Karpas-422 (cell line): ENCODE measurements at regions not wholly inside any gene's neighbourhood (a gene's known extent, or its start where the extent isn't known, plus 50 kb on each side); places are given as distances from the start of the nearest gene placed in this dataset.

ENCODE experiments used
- DNase-seq: peaks from one replicate; pipeline ENCODE4 v3.0.0-alpha.2; 2015
- H2AFZ ChIP-seq: fragments of 200-600 bp; sonication (generic); 2 replicates; pipeline ENCODE4 v1.6.1; 2014; ENCODE audit warnings: antibody characterized with exemption, low read length, mixed read lengths
- H3K27ac ChIP-seq: fragments of 200-600 bp; sonication (generic); 2 replicates; pipeline ENCODE4 v1.5.1; 2014; ENCODE audit warnings: mild to moderate bottlenecking, low read length, moderate library complexity
- H3K27me3 ChIP-seq: fragments of 200-600 bp; sonication (generic); 2 replicates; pipeline ENCODE4 v1.6.1; 2014; ENCODE audit warnings: low read length, mixed read lengths
- H3K36me3 ChIP-seq: fragments of 200-600 bp; sonication (generic); 2 replicates; pipeline ENCODE4 v1.6.1; 2014; ENCODE audit warnings: low read length, mixed read lengths; ENCODE audit not compliant: insufficient read depth
- H3K4me1 ChIP-seq: fragments of 200-600 bp; sonication (generic); 2 replicates; pipeline ENCODE4 v1.6.1; 2014; ENCODE audit warnings: mild to moderate bottlenecking, low read length, mixed read lengths
- H3K4me2 ChIP-seq: fragments of 200-600 bp; sonication (generic); 2 replicates; pipeline ENCODE4 v1.6.1; 2014; ENCODE audit warnings: low read length, low read depth, mild to moderate bottlenecking; ENCODE audit not compliant: poor library complexity, severe bottlenecking
- H3K4me3 ChIP-seq: fragments of 200-600 bp; sonication (generic); 2 replicates; pipeline ENCODE4 v1.5.1; 2014; ENCODE audit warnings: mild to moderate bottlenecking, antibody characterized with exemption, low read length, mixed read lengths
- H3K79me2 ChIP-seq: fragments of 200-600 bp; sonication (generic); 2 replicates; pipeline ENCODE4 v1.6.1; 2014; ENCODE audit warnings: mild to moderate bottlenecking, low read length, mixed read lengths
- H3K9ac ChIP-seq: fragments of 200-600 bp; sonication (generic); 2 replicates; pipeline ENCODE4 v1.6.0; 2014; ENCODE audit warnings: low read length
- H3K9me2 ChIP-seq: fragments of 200-600 bp; sonication (generic), shearing (Covaris generic); replicated peaks from 2 replicates; pipeline ENCODE4 v1.6.0; 2014; ENCODE audit warnings: mild to moderate bottlenecking, low read length, moderate library complexity; ENCODE audit not compliant: insufficient read depth
- H3K9me3 ChIP-seq: fragments of 300-700, 200-600 bp; sonication (generic); 2 replicates; pipeline ENCODE4 v1.6.1; 2014; ENCODE audit warnings: low read length, mixed read lengths
- H4K20me1 ChIP-seq: fragments of 200-600 bp; sonication (generic); 2 replicates; pipeline ENCODE4 v1.6.1; 2014; ENCODE audit warnings: mild to moderate bottlenecking, antibody characterized with exemption, low read length, low read depth; ENCODE audit not compliant: insufficient read depth

DNA sequence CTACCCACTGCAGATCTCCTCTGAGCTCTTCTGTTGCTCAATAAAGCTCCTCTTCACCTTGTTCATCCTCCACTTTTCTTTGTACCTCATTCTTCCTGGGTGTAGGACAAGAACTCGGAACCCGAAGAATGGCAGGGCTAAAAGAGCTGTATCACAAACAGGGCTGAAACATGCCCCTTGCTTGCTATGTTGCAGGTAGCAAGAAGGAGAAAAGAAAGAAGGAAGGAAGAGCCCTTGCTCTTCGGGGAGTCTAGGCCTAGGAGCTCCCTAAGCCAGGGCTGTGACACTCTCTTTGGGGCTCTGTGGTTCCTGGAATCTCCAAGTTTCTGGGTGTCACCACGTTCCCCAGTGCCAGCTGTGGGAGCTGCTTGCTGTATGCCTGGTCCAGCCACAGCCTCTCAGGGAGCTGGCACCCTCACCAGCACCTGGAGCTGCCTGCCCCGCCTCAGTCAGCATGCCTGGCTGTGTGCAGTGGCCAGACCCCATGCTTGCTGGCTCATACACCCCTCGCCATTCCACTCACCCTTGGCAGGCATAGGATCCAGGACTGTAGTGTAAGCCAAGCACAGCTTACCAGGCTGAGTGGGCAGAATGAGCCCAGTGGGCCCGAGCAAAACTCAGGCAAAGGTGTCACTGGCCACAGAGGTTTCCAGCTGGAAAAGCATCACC lies 274.8 kb upstream of the ADRA1B start:
- no peaks in the 10 kb centered on the region for H3K9me2 ChIP-seq
- no peak overlapping the region for H3K4me2 ChIP-seq
- no peaks in the 10 kb centered on the region for H4K20me1 ChIP-seq
- no peaks in the 10 kb centered on the region for H3K4me1 ChIP-seq
- H2AFZ ChIP-seq, result no peak overlapping the region
- no peaks in the 10 kb centered on the region for H3K27me3 ChIP-seq
- H3K79me2 ChIP-seq, result no peaks in the 10 kb centered on the region
- no peak overlapping the region for H3K27ac ChIP-seq
- H3K4me3 ChIP-seq, result no peak overlapping the region
- DNase-seq, result no peak
- H3K36me3 ChIP-seq, result no peaks in the 10 kb centered on the region
- H3K9me3 ChIP-seq, result no peaks in the 10 kb centered on the region
- no peak overlapping the region for H3K9ac ChIP-seq

DNA sequence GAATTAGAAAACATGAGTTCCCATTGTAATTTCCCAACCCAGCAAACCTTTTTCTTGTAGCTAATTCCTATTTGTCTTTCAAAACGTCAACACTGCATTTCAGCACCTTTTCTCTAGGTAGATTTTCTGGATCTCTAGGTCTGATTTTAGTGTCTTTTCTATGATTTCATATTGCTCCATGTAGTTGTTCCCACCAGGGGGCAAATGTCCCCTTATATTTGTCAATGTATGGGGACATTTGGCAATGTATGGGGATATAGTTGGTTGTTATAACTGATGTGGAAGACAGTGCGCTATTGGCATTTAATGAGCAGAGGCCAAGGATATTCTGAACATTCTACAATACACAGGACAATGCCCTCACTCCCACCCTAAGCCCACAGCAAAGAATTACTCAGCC lies 273.9 kb upstream of the ADRA1B start:
- Histone ChIP-seq H2AFZ (no peak overlapping the region), H3K9me3 (no peaks in the 10 kb centered on the region), H3K36me3 (no peaks in the 10 kb centered on the region), H3K9ac (no peak overlapping the region), H3K4me3 (no peak overlapping the region), H3K4me1 (no peaks in the 10 kb centered on the region), H3K27me3 (no peaks in the 10 kb centered on the region), H3K9me2 (no peaks in the 10 kb centered on the region), H3K4me2 (no peak overlapping the region), H4K20me1 (no peaks in the 10 kb centered on the region), H3K79me2 (no peaks in the 10 kb centered on the region), H3K27ac (no peak overlapping the region)
- peak; percentile 42 for DNase-seq

DNA sequence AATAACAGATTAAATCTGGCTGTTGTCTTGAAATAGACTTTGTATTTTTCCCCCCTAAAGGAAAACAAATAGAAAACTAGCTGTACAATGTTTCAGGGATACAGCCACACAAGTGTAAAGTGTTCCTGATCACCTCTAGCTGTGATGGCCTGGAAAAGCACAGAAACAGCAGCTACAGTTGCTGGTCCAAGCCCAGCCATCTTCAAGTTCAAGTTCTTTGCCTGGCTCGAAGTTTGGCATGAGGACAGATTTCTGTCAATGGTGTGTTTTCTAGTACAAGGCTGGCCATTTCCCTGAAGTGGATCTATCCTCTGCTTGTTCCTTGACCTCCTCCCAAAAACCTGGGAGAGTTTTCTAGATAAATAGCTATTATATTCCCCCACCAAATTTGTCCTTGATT lies 272.2 kb upstream of the ADRA1B start:
- Histone ChIP-seq H3K79me2 (no peaks in the 10 kb centered on the region), H3K4me2 (no peak overlapping the region), H4K20me1 (no peaks in the 10 kb centered on the region), H3K4me3 (no peak overlapping the region), H3K9me2 (no peaks in the 10 kb centered on the region), H2AFZ (no peak overlapping the region), H3K27ac (no peak overlapping the region), H3K9me3 (no peaks in the 10 kb centered on the region), H3K4me1 (no peaks in the 10 kb centered on the region), H3K9ac (no peak overlapping the region), H3K36me3 (no peaks in the 10 kb centered on the region), H3K27me3 (no peaks in the 10 kb centered on the region)
- DNase-seq, result no peak

DNA sequence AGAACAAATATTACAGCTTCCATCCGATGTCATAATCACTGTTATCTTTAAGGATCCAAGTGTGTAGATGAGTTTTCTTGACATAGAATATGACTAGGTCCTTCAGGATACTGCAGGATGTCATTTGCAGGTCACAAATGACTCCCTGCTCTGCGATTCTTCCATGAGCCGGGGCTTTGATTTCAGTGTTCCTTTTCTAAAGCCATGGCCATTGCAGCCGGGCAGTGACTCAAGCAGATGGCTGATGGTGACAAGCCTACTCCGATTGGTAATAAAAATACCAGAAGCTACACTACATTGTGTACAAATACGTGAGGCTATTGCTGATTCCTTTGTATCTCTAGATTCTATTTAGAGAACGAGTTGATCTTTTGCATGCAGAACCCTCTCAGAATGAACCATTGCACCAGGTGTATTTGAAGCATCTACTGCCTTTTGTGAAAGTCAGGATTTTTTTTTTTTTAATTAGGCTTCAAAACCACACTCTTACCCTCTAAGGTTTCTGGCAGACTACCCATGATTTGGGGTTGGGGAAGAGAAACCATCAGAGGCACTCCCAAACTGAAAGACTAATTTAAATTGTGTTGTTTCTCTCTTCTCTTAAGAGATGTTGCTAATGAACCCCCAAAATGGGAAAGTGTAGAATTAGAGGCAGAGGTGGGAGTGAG lies 271.0 kb upstream of the ADRA1B start:
- Histone ChIP-seq H3K36me3 (no peaks in the 10 kb centered on the region), H4K20me1 (no peaks in the 10 kb centered on the region), H3K4me3 (no peak overlapping the region), H3K9me3 (no peaks in the 10 kb centered on the region), H3K27me3 (no peaks in the 10 kb centered on the region), H3K27ac (no peak overlapping the region), H3K4me1 (no peaks in the 10 kb centered on the region), H3K9me2 (no peaks in the 10 kb centered on the region), H3K79me2 (no peaks in the 10 kb centered on the region), H2AFZ (no peak overlapping the region), H3K4me2 (no peak overlapping the region), H3K9ac (no peak overlapping the region)
- no peak for DNase-seq

DNA sequence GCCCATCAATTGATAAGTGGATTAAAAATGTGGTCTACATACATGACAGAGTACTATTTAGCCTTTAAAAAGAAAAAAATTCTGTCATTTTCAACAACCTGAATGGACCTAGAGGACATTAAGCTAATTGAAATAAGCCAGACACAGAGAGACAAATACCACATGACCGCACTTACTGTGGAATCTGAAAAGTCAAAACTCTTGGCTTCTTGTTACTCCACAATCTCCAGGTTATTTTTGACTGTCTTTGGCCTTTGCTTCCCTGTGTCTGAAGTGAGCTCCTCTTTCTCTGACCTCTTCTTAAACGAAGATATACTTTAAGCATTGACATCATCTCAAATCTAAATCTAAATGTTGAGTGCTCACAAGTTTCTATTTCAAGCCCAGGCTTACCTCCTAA lies 265.5 kb upstream of the ADRA1B start:
- H3K4me2 ChIP-seq, result no peak overlapping the region
- no peaks in the 10 kb centered on the region for H3K27me3 ChIP-seq
- H3K9me3 ChIP-seq, result no peaks in the 10 kb centered on the region
- H3K36me3 ChIP-seq, result no peaks in the 10 kb centered on the region
- no peak overlapping the region for H3K4me3 ChIP-seq
- no peaks in the 10 kb centered on the region for H3K4me1 ChIP-seq
- H3K79me2 ChIP-seq, result no peaks in the 10 kb centered on the region
- no peaks in the 10 kb centered on the region for H4K20me1 ChIP-seq
- H2AFZ ChIP-seq, result no peak overlapping the region
- no peak overlapping the region for H3K9ac ChIP-seq
- DNase-seq, result no peak
- no peaks in the 10 kb centered on the region for H3K9me2 ChIP-seq
- H3K27ac ChIP-seq, result no peak overlapping the region

DNA sequence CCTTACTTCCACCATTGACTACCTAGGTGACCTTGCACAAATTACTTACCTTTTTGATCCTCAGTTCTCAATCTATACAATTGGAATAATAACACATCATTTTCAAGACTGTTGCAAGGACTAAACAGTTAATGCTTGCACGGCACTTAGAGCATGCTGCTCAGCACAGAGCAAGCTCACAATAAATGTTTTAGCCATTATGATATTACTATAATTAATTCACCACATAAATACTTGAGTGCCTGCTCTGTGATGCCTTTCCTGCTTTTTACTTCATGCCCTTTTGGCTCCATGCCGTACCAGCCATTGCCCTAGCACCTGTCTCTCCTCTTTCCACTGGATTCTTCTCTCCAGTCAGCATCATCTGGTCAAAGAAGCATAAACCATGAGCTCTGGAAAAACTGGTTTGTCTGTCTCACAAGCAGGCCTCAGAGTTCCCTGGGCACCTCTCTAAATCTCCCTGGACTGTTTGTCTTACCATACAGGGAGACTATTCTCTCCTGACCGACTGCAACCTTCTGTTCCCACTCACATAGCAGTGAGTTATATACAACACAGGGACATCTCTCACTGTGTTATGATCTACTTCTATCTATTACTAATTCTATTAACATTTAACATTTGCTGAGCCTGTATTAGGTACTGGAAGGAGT lies 260.4 kb upstream of the ADRA1B start:
- H3K4me2 ChIP-seq, result no peak overlapping the region
- no peaks in the 10 kb centered on the region for H4K20me1 ChIP-seq
- no peaks in the 10 kb centered on the region for H3K4me1 ChIP-seq
- H3K27me3 ChIP-seq, result no peaks in the 10 kb centered on the region
- H3K27ac ChIP-seq, result no peak overlapping the region
- no peaks in the 10 kb centered on the region for H3K9me3 ChIP-seq
- no peaks in the 10 kb centered on the region for H3K79me2 ChIP-seq
- no peak for DNase-seq
- no peak overlapping the region for H3K9ac ChIP-seq
- no peaks in the 10 kb centered on the region for H3K9me2 ChIP-seq
- H3K4me3 ChIP-seq, result no peak overlapping the region
- no peaks in the 10 kb centered on the region for H3K36me3 ChIP-seq
- H2AFZ ChIP-seq, result no peak overlapping the region

DNA sequence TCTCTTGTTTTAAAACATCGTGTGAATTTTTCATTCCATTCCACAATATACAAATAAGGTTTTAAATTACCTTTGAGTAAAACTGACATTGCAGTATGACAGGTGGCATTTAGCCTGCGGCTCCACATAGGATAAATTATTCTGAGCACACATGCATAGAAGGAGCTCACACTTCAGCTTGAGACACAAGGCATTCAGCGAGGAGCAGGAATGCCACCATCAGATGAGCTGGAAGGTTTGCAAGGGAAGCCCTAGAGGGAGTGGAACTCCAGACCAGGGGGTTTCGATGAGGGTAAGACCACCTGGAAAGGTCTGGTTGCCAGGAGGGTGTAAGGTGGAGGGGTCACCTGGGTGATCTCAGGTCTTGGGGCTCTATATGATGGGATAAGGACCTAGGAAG lies 259.0 kb upstream of the ADRA1B start:
- Histone ChIP-seq H3K79me2 (no peaks in the 10 kb centered on the region), H4K20me1 (no peaks in the 10 kb centered on the region), H3K36me3 (no peaks in the 10 kb centered on the region), H3K27ac (no peak overlapping the region), H3K9ac (no peak overlapping the region), H3K27me3 (no peaks in the 10 kb centered on the region), H3K9me3 (no peaks in the 10 kb centered on the region), H2AFZ (no peak overlapping the region), H3K4me3 (no peak overlapping the region), H3K4me2 (no peak overlapping the region), H3K4me1 (no peaks in the 10 kb centered on the region), H3K9me2 (no peaks in the 10 kb centered on the region)
- DNase-seq, result no peak

DNA sequence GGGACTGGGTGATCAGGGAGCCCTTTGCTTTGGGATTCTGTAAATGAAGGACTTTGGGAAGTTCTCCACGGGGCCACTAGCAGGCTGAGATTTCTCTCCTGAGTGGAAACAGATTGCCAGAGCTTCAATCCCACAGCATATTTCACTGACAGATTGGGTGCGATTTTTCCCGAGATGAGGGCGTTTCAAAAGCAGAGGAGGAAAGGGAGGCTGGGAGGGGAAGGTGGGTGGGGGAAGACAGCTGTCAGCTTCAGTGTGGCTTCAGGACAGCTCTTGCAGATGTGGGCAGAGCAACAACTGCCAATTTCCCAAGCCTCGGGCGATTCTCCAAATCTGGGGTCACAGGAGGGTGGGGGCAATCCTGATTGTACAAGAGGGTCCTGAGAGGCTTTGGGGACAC lies 258.5 kb upstream of the ADRA1B start:
- no peak overlapping the region for H2AFZ ChIP-seq
- H3K9me3 ChIP-seq, result no peaks in the 10 kb centered on the region
- no peak for DNase-seq

More for the DNA sequence above, 258.5 kb upstream of the ADRA1B start:
- Histone ChIP-seq H3K27ac (no peak overlapping the region), H4K20me1 (no peaks in the 10 kb centered on the region), H3K9ac (no peak overlapping the region), H3K9me2 (no peaks in the 10 kb centered on the region), H3K4me2 (no peak overlapping the region), H3K79me2 (no peaks in the 10 kb centered on the region), H3K36me3 (no peaks in the 10 kb centered on the region), H3K27me3 (no peaks in the 10 kb centered on the region), H3K4me3 (no peak overlapping the region), H3K4me1 (no peaks in the 10 kb centered on the region)
